K562 (cell line): ENCODE measurements at regions not wholly inside any gene's neighbourhood (a gene's known extent, or its start where the extent isn't known, plus 50 kb on each side); places are given as distances from the start of the nearest gene placed in this dataset.

ENCODE experiments used
- ATAC-seq: fragments of 200-7000 bp; cut with Tn5 transposase; 3 replicates; pipeline ENCODE4 v1.9.1; 2020; ENCODE audit warnings: moderate library complexity
- BruUV-seq: library from RNA; stranded (reverse); fragments of 400-500 nt; replicated peaks from 2 replicates; lab custom pipeline; 2021; lab: Mats Ljungman, UMichigan
- CTCF ChIA-PET: fragments of 300-600 bp; formaldehyde crosslinking; extraction: SDS; loops from one replicate; lab custom pipeline; 2021; ENCODE audit warnings: low intra/inter-chr PET ratio; lab: Yijun Ruan, JAX
- POLR2A ChIA-PET: fragments of 300-600, 350-650 bp; sonication (Branson Sonifier 250); formaldehyde crosslinking; extraction: SDS; loops from one replicate; lab custom pipeline; 2021; ENCODE audit warnings: antibody characterized with exemption, inconsistent platforms; lab: Yijun Ruan, JAX
- DNase-seq, 4 experiments: peaks; one replicate each; pipeline versions ENCODE4 v3.0.0 to v3.0.0-alpha.2; 2011 to 2018; ENCODE audit warnings: low spot score in 3 of 4, mixed read lengths in 3 of 4; ENCODE audit errors: extremely low read depth in 1 of 4
- FAIRE-seq: peaks from 2 replicates; lab custom pipeline; 2011; peaks lifted over from hg19 to GRCh38; lab: Jason Lieb, UNC
- H2AFZ ChIP-seq: 2 replicates; pipeline ENCODE4 v1.6.0; 2011; ENCODE audit warnings: low read depth, low read length, control low read depth, inconsistent platforms
- H3K27ac ChIP-seq: fragments of 200-600 bp; 3 replicates; pipeline ENCODE4 v1.8.0; 2011; ENCODE audit warnings: low read depth, mild to moderate bottlenecking, control low read depth, inconsistent platforms, low read length, moderate library complexity, mixed read lengths; ENCODE audit errors: extremely low read depth
- H3K27me3 ChIP-seq, 2 experiments: fragments of 300-600 bp in 1 of 2; 2 replicates in 1 of 2; 3 replicates in 1 of 2; pipeline versions ENCODE4 v1.6.0 to v1.8.0; 2011; ENCODE audit warnings: inconsistent platforms in 2 of 2, low read length in 2 of 2, mild to moderate bottlenecking in 1 of 2, mixed read lengths in 1 of 2, moderate library complexity in 1 of 2; ENCODE audit not compliant: control insufficient read depth in 2 of 2, insufficient read depth in 2 of 2
- H3K36me3 ChIP-seq: fragments of 300-600 bp; 3 replicates; pipeline ENCODE4 v1.8.0; 2011; ENCODE audit warnings: mild to moderate bottlenecking, low read length, inconsistent platforms; ENCODE audit not compliant: control insufficient read depth, insufficient read depth
- H3K4me1 ChIP-seq, 2 experiments: fragments of 200-600 bp in 1 of 2; replicated peaks in 1 of 2; 2 replicates in 1 of 2; 3 replicates in 1 of 2; pipeline versions ENCODE4 v1.5.1 to v1.8.0; 2011; ENCODE audit warnings: inconsistent platforms in 2 of 2, low read length in 2 of 2, mild to moderate bottlenecking in 1 of 2, mixed read lengths in 1 of 2, moderate library complexity in 1 of 2; ENCODE audit not compliant: control insufficient read depth in 2 of 2, insufficient read depth in 2 of 2
- H3K4me2 ChIP-seq: 2 replicates; pipeline ENCODE4 v1.6.1; 2011; ENCODE audit warnings: low read length, control low read depth, inconsistent platforms, mixed read lengths; ENCODE audit not compliant: insufficient read depth
- H3K4me3 ChIP-seq: fragments of 200-600 bp; sonication (generic), shearing (Covaris generic); 2 replicates; pipeline ENCODE4 v1.5.1; 2016; ENCODE audit warnings: control low read depth, inconsistent platforms
- H3K79me2 ChIP-seq: fragments of 200-600 bp; 3 replicates; pipeline ENCODE4 v1.8.0; 2011; ENCODE audit warnings: low read length, inconsistent platforms; ENCODE audit not compliant: control insufficient read depth, insufficient read depth
- H3K9ac ChIP-seq, 2 experiments: 2 replicates each; pipeline versions ENCODE4 v1.6.0 to v1.6.1; 2011; ENCODE audit warnings: low read depth in 2 of 2, low read length in 2 of 2, control low read depth in 1 of 2, inconsistent platforms in 1 of 2, mild to moderate bottlenecking in 1 of 2, mixed read lengths in 1 of 2; ENCODE audit not compliant: insufficient read depth in 1 of 2
- H3K9me1 ChIP-seq: one replicate; pipeline ENCODE4 v1.6.0; 2011; ENCODE audit warnings: inconsistent platforms, mild to moderate bottlenecking, low read length, moderate library complexity; ENCODE audit not compliant: control insufficient read depth, insufficient read depth
- H3K9me3 ChIP-seq: replicated peaks from 2 replicates; pipeline ENCODE4 v1.5.1; 2011; ENCODE audit warnings: low read depth, low read length, inconsistent platforms; ENCODE audit not compliant: control insufficient read depth, insufficient read depth
- H4K20me1 ChIP-seq: replicated peaks from 2 replicates; pipeline ENCODE4 v1.6.1; 2011; ENCODE audit warnings: low read length, inconsistent platforms, mixed read lengths; ENCODE audit not compliant: control insufficient read depth, insufficient read depth
- ARID1B ChIP-seq: fragments of 450-650 bp; IDR thresholded peaks from 2 replicates; pipeline ENCODE4 v1.6.1; 2016; ENCODE audit warnings: antibody characterized with exemption, mild to moderate bottlenecking, inconsistent platforms
- ATF7 ChIP-seq: fragments of 450-650 bp; IDR thresholded peaks from 2 replicates; pipeline ENCODE4 v1.7.1; 2014; ENCODE audit warnings: mild to moderate bottlenecking, moderate library complexity
- BRD9 ChIP-seq: fragments of 450-650 bp; IDR thresholded peaks from 2 replicates; pipeline ENCODE4 v1.6.1; 2018; ENCODE audit warnings: low read depth; ENCODE audit not compliant: partially characterized antibody
- CBX3 ChIP-seq, 2 experiments: IDR thresholded peaks; 1 replicate in 1 of 2; 2 replicates in 1 of 2; pipeline ENCODE4 v1.6.1; 2012; ENCODE audit warnings: inconsistent platforms in 2 of 2, low read length in 2 of 2, borderline replicate concordance in 1 of 2, control low read depth in 1 of 2
- COPS2 ChIP-seq: fragments of 450-650 bp; conservative IDR thresholded peaks from 2 replicates; pipeline ENCODE4 v1.6.1; 2016; ENCODE audit warnings: mild to moderate bottlenecking, moderate library complexity
- HIVEP1 ChIP-seq: fragments of 250-450 bp; sonication (Bioruptor Pico); IDR thresholded peaks from 2 replicates; pipeline ENCODE4 v1.4.0; 2020; ENCODE audit warnings: mild to moderate bottlenecking
- HNRNPL ChIP-seq: fragments of 200-400 bp; formaldehyde crosslinking; IDR thresholded peaks from 2 replicates; pipeline ENCODE4 v1.6.1; 2017; ENCODE audit warnings: low read depth, mild to moderate bottlenecking, low read length
- HNRNPUL1 ChIP-seq: fragments of 200-400 bp; formaldehyde crosslinking; IDR thresholded peaks from 2 replicates; pipeline ENCODE4 v1.6.1; 2017; ENCODE audit warnings: low read length
- MCM2 ChIP-seq: fragments of 450-650 bp; IDR thresholded peaks from 2 replicates; pipeline ENCODE4 v1.6.1; 2017; ENCODE audit warnings: low read depth, mild to moderate bottlenecking
- RBBP5 ChIP-seq: fragments of 200-600 bp; sonication (generic); IDR thresholded peaks from 2 replicates; pipeline ENCODE4 v1.6.1; 2012; ENCODE audit warnings: borderline replicate concordance, mild to moderate bottlenecking, low read length, control low read depth, inconsistent platforms; ENCODE audit not compliant: insufficient read depth, poor library complexity, severe bottlenecking
- TEAD1 ChIP-seq, 2 experiments: fragments of 450-650 bp in 1 of 2; sonication (generic) in 1 of 2; formaldehyde crosslinking; IDR thresholded peaks; 2 replicates each; pipeline versions ENCODE4 v1.4.0 to v1.8.0; 2020 to 2022; ENCODE audit warnings: mild to moderate bottlenecking in 2 of 2, missing genetic modification reagents in 1 of 2
- U2AF2 ChIP-seq: fragments of 200-400 bp; formaldehyde crosslinking; optimal IDR thresholded peaks from 2 replicates; pipeline ENCODE3; 2017; ENCODE audit warnings: low read depth, mild to moderate bottlenecking, low read length
- ZFP30 ChIP-seq: fragments of 250-450 bp; sonication (Bioruptor Pico); IDR thresholded peaks from 2 replicates; pipeline ENCODE4 v1.8.0; 2022; ENCODE audit warnings: moderate library complexity, mild to moderate bottlenecking, inconsistent platforms, borderline replicate concordance
- ZNF274 ChIP-seq: IDR thresholded peaks from 2 replicates; pipeline ENCODE4 v1.6.1; 2011; ENCODE audit warnings: low read depth, mild to moderate bottlenecking, low read length, moderate library complexity, borderline replicate concordance
- ZNF347 ChIP-seq: fragments of 450-650 bp; formaldehyde crosslinking; IDR thresholded peaks from 2 replicates; pipeline ENCODE4 v1.4.0; 2020; ENCODE audit warnings: low read depth, mild to moderate bottlenecking, moderate library complexity
- ZNF785 ChIP-seq: fragments of 250-450 bp; sonication (Bioruptor Pico); IDR thresholded peaks from 2 replicates; pipeline ENCODE4 v1.4.0; 2020; ENCODE audit warnings: mild to moderate bottlenecking
- WGBS: fragments of 100-300 bp; shearing (Covaris generic); methylation state at CpG from one replicate; pipeline ENCODE4 v1.1.6; 2016; ENCODE audit warnings: low coverage, mixed read lengths; ENCODE audit not compliant: insufficient coverage; ENCODE audit errors: missing lambda C conversion rate; 5-methylcytosine and 5-hydroxymethylcytosine counted together
- in situ Hi-C: fragments of 300-500 bp; cut with MboI; formaldehyde crosslinking; loops from 4 replicates; pipeline ENCODE4 v1.15.0; 2018; ENCODE audit warnings: inconsistent platforms, mixed read lengths
- intact Hi-C: fragments of 100-400 bp; cut with micrococcal nuclease; formaldehyde crosslinking; loops from 2 replicates; pipeline ENCODE4 v1.14.2; 2022
- TF ChIP-seq, protein P1 (sequence below): sonication (generic); formaldehyde crosslinking; IDR thresholded peaks from 2 replicates; pipeline ENCODE4 v1.8.1; 2023; ENCODE audit warnings: mild to moderate bottlenecking, missing genetic modification reagents
- TF ChIP-seq, protein P2 (sequence below): fragments of 450-650 bp; IDR thresholded peaks from 2 replicates; pipeline ENCODE4 v1.6.1; 2017; ENCODE audit warnings: mild to moderate bottlenecking, moderate library complexity

- H3K9ac ChIP-seq: no peak overlapping the region
- DNase-seq: no peak
- H3K79me2 ChIP-seq: no peaks in the 10 kb centered on the region
- POLR2A ChIA-PET: no interaction called here
- H3K27me3 ChIP-seq: no peaks in the 10 kb centered on the region
- no peaks in the 10 kb centered on the region for H4K20me1 ChIP-seq
- no peak overlapping the region for H3K4me2 ChIP-seq
- WGBS: 0% methylated on average over 3 of the region's 4 CpGs
- CTCF ChIA-PET: no interaction called here
- H3K9me3 ChIP-seq: no peaks in the 10 kb centered on the region
- no TSS peak for BruUV-seq
- no peak overlapping the region for H3K4me3 ChIP-seq
- H3K27ac ChIP-seq: no peak overlapping the region
- H3K9me1 ChIP-seq: no peaks in the 10 kb centered on the region
- H3K36me3 ChIP-seq: no peaks in the 10 kb centered on the region
- ATAC-seq: no peak
- in situ Hi-C loops: no loop called here
- H3K4me1 ChIP-seq: no peaks in the 10 kb centered on the region
- intact Hi-C loops: no loop called here
- FAIRE-seq: no peak
- no peak overlapping the region for H2AFZ ChIP-seq
- TF ChIP-seq TEAD1 (CRISPR knock-in tag; IDR thresholded peaks at IDR 0.05): no peak
- TF ChIP-seq BRD9: no peak
- TF ChIP-seq ARID1B: no peak
- no peak for TF ChIP-seq HIVEP1 (CRISPR knock-in tag)
- TF ChIP-seq ATF7: no peak
- no peak for TF ChIP-seq ZNF785 (CRISPR knock-in tag)
- TF ChIP-seq U2AF2: no peak
- no peak for TF ChIP-seq HNRNPL
- no peak for TF ChIP-seq CBX3 (IDR thresholded peaks at IDR 0.05; ENCODE audit: borderline replicate concordance in 1 of 2, low read length in 2 of 2)
- no peak for TF ChIP-seq ZFP30 (CRISPR knock-in tag)
- no peak for TF ChIP-seq RBBP5
- TF ChIP-seq, protein P1, sequence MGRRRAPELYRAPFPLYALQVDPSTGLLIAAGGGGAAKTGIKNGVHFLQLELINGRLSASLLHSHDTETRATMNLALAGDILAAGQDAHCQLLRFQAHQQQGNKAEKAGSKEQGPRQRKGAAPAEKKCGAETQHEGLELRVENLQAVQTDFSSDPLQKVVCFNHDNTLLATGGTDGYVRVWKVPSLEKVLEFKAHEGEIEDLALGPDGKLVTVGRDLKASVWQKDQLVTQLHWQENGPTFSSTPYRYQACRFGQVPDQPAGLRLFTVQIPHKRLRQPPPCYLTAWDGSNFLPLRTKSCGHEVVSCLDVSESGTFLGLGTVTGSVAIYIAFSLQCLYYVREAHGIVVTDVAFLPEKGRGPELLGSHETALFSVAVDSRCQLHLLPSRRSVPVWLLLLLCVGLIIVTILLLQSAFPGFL (CRISPR knock-in tag): no peak
- no peak for TF ChIP-seq ZNF274
- TF ChIP-seq, protein P2, sequence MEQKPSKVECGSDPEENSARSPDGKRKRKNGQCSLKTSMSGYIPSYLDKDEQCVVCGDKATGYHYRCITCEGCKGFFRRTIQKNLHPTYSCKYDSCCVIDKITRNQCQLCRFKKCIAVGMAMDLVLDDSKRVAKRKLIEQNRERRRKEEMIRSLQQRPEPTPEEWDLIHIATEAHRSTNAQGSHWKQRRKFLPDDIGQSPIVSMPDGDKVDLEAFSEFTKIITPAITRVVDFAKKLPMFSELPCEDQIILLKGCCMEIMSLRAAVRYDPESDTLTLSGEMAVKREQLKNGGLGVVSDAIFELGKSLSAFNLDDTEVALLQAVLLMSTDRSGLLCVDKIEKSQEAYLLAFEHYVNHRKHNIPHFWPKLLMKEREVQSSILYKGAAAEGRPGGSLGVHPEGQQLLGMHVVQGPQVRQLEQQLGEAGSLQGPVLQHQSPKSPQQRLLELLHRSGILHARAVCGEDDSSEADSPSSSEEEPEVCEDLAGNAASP: no peak
- no peak for TF ChIP-seq COPS2
- no peak for TF ChIP-seq ZNF347 (CRISPR knock-in tag)
- TF ChIP-seq HNRNPUL1: no peak
- TF ChIP-seq MCM2: no peak
Observed at GRCh38 chr5:110108520-110108919, 418.8 kb downstream of the MAN2A1 start.
